HG02938 (cell line): ENCODE measurements at regions not wholly inside any gene's neighbourhood (a gene's known extent, or its start where the extent isn't known, plus 50 kb on each side); places are given as distances from the start of the nearest gene placed in this dataset.

Source experiments
- ATAC-seq: cut with Tn5 transposase; IDR thresholded peaks from one replicate; pipeline ENCODE4 v1.9.1; 2021; ENCODE audit warnings: mild to moderate bottlenecking, moderate library complexity; ENCODE audit not compliant: unreplicated experiment

DNA sequence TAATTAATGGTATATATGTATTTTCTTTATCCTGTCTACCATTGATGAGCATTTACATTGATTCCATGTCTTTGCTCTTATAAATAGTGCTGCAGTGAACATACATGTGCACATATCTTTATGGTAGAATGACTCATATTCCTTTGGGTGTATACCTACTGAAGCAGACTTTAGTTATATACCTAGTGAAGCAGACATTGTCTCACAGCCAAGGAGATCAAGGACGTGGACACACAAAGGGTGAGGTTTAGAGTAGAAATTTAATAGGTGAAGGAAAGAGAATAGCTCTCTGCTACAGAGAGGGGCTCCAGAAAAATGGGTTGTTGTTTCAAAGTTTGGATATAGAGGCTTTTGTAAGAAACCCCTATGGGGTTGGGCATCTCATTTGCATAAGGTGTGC, 700.3 kb downstream of the CDH11 start:
- ATAC-seq, result no peak

DNA sequence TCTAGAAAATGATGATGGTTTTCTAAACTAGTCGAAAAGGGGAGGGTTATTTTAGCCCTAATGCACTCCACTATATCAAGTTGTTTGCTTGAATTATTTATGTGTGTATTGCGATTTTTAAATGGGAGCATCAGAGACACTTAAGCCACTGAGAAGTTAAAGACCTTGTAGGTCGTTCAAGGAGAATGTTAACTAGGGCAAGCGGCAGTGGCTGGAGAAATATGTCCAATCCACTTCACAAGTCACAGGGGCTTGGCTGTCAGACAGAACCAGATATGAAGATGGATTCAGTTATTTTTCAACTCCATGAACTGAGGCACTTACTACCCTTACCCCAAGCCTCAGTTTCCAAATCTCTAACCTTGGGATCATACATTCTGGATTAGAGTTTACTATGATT, 702.0 kb downstream of the CDH11 start:
- ATAC-seq, result no peak

DNA sequence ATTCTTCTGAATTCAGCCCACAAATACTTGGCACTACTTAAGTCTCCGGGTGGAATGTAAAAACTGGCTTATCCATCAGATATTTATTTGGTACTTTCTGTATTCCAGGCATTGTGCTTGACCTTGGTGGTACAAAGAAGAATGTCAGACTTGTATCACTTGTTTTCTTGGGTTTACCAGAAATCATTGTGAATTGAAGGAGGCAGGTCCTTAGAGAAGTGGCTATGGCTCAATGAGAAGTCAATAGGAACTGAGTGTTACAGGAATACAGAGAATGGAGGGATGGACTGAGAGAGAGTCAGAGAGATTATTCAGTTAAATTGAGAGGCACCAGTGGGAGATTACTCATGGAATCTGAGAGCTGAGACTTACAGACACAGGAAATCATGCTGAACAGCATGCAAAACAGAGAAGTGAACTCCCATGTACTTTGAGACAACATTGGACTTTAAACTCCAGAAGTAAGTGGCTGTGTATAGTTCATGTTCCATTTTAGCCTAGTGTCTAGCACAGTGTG, 704.1 kb downstream of the CDH11 start:
- no peak for ATAC-seq

DNA sequence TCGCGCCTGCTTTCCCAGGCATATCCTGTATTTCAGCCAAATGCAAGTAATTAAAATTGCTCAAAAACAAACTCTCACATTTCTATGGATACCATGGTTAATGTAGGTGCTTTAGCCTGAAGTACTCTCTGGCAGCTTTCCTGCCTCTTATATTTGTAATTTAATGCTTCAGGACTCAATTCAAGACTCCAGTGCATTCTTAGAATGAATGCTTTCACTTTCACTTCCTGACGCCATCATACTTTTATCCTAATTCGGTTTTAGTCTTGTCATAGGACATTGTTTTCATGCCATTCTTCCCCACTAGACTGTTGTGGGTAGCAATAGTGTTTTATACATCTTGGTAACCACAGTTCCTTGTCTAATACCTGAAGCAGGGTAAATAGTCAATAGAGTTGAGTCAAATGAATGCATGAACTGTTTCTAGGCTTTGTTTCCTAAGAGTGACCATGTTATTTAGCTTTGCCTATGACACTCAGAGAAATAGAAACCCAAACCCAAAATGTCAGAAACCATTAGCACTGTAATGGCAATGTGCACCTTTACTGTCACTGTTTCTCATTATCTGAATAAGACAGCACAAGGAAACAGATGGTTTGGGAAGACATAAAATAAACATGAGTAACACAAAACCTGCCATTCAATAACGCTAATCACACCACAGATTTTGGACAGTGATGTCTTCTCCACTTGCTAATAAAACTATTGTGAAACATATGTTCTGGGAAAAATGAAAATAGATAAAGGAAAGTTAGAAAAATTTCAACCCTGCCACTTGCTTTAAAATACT, 705.5 kb downstream of the CDH11 start:
- ATAC-seq, result no peak

DNA sequence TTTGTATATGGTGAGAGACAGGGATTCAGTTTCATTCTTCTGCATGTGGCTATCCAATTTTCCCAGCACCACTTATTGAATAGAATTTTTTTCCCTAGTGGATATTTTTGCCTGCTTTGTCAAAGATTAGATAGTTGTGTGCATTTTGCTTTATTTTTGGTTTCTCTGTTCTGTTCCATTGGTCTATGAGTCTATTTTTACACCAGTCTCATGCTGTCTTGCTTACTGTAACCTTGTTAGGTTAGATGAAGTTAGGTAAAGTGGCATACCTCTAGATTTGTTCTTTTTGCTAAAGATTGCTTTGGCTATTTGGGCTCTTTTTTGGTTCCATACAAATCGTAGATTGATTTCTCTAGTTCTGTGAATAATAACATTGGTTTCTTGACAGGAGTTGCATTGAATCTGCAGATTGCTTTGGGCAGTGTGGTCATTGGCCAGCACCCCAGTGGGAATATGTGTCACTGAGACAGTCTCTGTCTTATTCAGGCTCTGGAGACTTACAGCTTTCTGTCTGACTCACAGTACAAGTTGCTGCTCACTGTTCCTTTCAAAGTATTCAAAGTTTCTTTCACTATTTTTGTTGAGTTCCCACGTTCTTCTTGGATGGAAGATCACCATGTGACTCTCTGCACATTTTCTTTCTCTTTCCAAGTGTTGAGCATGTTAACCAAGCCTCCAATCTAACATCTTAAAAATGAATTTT, 709.1 kb downstream of the CDH11 start:
- no peak for ATAC-seq

DNA sequence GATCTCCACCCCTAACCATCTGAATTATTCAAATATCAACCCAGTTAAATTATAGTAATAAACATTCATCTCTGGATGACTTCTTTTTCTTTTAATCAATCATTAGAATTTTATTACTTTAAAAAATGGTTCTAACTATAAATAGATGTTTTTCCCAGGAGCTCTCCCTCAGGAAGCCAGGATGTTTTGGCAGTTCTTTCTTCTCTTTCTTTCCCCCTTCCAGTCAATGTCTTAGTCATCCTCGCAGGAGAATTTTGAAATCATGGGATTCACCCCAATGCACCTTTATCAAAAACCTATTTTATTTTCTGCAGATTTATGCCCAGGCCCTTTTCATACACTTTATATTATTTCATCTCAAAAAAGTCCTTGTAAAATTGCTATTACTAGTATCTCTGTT, 711.6 kb downstream of the CDH11 start:
- ATAC-seq, result no peak

DNA sequence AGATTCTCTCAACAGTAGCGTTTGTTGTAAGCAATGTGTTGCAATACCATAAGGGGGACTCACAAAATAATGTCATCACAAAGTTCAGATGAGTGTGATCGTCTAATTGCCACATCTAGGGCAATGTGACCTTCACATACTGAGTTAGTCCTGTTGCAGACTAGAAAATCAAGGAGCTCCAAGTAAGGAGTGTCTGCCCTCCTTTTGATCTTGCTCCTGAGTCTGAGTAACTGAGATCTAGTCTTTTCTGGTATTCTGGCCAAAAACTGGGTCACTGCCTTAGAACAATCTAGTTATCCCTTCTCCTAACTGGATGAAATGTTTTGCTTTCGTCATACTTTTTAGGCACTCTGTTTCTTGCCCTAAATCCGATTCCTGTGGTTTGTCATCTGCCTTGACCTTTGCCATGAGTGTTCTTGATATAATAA, 712.1 kb downstream of the CDH11 start:
- ATAC-seq, result no peak

DNA sequence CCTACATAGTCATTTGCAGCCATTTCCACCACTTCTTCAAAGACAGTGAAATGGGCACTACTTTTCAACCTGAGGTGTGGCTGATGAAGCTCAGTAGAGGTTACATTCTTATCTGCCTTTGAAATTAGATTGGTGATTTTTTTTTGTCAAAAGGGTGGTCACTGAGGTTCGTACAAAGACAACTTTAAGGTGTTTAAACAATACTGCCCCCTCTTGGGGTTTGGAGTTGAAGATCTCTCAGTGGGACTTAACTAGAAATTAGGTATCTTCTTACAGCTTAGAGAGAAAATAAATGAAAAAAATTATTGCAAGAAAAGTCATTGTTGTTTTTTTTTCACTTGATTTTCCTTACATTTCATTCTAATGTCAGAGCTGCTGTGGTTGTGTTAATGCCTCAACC, 713.2 kb downstream of the CDH11 start:
- ATAC-seq, result no peak

DNA sequence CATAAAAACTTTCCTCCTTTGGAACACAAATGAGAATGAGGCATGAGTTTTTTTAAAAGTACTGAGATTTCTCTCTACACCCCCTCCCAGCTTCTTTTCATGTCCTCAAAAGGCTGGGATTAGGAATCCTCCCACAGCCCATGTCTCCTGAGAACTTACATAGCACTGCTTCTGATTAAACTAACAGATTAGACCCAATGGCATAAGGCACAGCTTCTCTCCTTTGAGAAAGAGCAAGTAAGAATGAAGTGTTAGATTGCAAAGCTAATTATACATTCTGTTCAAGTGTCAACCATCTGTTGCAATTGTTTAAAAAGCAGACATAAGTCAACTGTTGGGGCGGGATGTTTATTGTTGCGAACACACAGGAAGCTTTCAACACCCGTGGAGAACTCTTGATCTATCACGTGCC, 715.1 kb downstream of the CDH11 start:
- no peak for ATAC-seq

DNA sequence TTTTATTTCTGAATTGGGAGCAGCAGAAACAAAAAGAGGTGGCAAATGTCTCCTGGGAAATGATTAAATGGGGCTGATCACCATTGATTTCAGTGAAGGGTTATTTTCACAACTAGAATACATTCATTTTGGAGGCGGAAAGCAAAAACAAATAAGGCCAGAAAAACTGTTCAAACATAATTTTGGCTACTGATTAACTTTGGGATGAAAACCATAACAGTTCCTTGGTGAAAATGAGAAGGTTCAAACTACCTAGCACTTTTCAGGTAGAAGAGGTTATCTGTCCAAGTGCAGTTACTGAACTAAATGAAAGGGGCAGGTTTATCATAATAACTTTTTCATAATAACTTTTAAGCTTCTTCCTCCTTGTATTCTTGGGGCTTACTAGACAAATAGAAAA, 718.5 kb downstream of the CDH11 start:
- no peak for ATAC-seq

DNA sequence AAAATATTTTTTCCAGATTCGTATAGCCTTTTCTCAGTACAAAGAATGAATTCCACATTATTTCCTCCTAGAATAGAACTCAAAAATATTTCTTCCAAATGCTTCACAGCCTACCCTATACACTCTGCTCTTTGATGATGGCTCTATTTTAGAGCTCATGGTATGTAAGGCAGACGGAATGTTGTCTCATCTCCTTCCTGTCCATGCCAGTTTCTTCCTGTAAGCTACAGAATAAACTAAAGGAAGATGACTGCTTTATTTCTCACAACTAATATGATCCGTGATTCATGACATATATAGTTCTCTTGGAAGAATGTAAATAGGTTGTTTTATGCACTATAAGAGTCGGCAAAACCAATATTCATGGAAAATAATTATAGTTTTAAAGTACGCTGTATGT, 723.1 kb downstream of the CDH11 start:
- no peak for ATAC-seq

DNA sequence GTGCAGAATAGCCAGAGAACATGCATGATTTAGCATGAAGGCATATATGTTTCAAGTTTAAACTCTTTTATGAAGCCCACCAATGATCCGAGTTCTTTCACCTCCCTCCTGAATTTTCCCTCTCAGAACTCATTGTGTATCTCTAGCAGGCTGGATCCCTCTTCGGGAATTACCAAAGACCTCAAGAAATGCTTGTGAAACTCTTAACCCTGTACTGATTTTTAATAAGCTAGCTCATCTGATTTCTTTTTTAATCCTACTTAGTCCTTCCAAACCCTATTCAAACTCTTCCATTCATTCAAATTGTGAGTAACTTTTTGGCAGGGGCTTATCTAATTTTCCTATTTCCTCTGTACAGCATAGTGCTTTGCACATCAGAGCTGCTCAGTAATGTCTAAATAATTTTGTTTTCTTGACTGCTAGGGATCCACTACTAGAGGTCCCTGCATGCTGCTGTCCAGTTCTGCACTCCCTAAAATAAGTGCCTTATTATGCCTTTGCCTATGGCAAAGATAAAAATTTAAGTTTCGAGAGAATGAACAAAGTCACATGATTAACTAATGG, 723.8 kb downstream of the CDH11 start:
- no peak for ATAC-seq

DNA sequence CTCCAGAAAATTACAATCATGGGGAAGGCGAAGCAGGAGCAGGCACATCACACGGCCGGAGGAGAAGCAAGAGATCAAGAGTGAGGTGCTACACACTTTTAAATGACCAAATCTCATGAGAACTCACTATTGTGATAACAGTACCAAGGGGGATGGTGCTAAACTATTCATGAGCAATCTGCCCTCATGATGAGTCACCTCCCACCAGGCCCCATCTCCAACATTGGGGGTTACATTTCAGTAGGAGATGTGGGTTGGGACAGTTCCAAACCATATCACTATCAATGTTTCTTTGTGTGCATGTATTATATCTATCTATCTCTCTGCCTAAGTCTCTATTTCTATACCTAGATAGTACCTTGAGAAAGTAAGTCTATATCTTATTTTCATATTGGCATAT, 724.8 kb downstream of the CDH11 start:
- no peak for ATAC-seq

DNA sequence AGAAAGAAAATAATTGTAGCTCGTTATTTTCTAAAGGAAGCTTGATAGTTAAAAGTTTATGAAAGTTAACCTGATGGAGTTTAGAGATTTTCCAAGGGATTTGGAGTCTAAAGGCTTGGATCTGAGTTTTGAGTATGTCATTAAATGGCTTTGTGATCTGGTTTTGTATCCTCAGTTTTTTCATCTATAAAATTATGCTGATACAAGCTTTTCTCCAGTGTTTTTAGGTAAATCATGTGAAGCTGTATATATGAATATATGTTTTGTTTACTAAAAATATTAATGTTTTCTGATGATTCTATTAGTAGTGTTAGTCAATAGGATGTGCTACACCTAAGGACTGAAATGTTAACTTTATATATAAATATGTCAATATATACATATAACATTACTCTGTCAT, 727.8 kb downstream of the CDH11 start:
- no peak for ATAC-seq

DNA sequence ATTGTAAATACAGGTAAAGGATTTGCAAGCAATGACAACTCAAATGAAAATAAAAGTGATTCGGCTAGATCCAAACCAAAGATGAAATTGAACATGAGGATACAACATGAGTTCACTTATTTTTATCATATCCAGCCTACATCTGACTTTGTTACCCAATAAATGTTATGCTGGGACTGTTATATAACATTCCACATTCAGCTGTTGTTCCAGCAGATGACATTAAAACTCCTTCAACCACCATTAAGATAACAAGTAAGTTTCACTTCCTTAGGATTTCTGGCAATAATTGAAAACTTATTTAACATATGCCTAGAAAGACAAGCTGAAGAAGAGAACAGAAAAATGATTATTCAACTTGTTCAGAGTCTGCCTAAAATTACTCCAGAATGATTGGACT, 729.4 kb downstream of the CDH11 start:
- no peak for ATAC-seq

DNA sequence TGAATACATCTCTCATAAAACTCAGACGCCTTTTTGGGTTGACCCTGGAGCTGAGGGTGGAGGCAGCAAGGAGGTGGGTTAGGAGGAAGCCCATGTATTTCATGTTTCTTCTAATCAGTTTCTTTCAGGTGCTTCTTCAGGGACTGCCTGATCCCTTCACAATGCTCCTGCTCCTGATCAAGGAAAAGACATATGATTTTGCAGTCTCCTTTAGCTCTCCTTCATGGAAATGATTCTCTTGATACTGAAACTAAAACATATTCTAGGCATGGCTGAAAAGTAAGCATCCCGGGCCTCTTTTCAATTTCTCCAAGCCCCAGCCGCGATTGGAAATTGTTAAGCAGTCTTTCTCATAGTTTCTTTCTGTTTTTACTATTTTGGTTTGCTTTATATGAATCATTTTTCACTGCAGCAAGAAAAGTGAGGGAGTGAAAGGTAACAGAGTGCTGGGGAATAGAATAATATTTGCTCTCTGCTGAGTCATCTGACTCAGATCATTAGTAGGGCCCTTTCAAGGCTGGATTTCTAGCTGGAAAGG, 730.7 kb downstream of the CDH11 start:
- ATAC-seq, result no peak

DNA sequence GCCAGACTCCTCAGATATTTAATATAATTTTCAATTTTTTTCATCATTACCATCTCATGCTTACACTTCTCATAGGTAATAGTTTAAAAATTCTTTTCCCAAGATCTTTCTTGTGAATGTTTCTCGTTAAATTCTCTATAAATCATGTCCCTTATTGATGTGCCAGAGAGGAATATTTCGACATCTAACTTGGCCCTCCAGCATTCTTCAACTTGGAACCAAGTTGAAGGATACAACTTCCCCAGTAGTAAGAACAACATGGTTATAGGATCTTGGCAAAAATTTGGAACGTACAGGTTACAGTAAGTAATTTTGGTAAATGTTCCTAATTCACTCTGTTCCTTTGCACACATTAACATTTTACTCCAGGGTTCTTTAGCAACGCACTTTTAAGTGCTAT, 731.8 kb downstream of the CDH11 start:
- no peak for ATAC-seq

DNA sequence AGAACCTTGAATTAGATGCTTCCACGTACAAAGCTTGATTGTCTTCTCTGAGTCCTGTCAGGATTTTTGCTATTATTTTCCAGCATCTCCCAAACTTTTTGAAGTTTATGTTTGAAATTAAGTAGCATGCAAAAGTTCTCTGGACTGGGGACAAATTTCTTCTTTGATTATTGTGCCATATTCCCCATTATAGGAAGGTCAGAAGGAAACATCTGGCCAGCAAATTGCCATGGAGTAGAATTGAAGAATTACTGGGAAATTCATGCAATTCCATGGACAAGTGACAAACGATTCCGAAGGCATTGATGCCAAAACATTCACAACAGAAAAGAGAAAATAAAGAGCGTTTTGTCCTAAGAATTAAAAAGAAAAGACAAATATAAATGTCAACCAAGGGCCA, 737.2 kb downstream of the CDH11 start:
- ATAC-seq, result no peak

DNA sequence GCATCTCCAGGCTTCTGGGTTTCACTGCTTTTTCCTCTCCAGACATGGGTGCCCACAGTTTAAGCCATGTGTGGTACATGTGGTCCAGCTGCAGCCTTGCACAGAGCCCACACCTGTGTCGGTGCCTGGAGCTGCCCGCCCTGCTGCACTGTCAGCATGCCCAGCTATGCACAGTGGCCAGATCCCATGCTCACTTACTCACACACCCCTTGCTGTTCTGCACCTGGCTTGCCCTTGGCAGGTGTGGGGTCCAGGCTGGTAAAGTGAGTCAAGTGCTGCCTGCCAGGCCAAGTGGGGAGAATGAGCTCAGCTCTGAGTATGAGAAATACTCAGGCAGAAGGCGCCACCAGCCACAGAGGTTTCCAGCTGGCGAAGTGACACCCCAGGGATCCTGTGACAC, 739.9 kb downstream of the CDH11 start:
- ATAC-seq, result no peak

DNA sequence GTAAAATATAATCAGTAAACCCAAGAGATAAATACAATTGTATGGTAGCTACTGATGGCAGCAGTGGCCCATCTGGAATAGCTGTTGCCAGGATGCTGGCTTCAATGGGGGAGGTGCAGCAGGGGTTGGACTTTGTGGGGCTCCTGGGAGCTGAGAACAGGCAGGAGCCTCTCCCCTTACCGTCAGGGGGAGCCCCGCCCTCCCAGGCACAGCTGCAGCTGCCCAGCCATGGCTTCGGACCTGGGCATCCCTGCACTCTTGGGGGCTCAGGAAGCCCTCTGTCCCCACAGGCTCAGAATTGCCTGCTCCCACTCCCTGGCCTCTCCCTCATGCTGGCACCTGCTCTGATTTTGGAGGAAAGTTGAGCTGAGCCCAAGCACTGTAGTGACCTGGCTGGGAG, 741.1 kb downstream of the CDH11 start:
- ATAC-seq, result no peak

DNA sequence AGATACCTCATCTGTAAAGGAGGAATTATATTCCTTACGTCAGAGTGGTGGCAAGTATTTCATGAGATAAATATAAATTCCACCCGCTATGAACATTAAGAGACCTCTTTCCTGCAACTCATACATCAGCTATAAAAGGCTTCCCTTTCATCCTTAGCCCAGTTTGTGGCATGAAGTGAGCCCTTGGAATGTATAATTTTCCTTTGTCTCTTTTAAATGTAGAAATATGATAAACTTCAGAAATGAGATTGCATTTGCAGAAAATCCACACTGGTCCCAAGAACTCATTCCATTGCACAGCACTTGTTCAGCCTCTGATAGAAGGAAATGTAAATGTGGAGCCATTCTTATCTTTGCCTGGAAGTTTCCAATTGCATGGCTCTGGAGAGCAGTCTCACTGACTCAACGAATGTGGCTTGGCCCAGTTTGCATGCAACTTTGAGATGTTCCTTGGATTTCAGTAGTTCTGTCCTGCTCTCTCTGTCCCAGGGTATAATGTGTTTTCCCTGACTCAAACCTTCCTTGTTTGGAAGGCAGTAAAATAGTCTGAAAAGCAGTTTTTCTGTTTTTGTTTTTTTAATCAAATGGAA, 746.4 kb downstream of the CDH11 start:
- no peak for ATAC-seq
